HCT116 (cell line): ENCODE measurements at regions not wholly inside any gene's neighbourhood (a gene's known extent, or its start where the extent isn't known, plus 50 kb on each side); places are given as distances from the start of the nearest gene placed in this dataset.

Source experiments
- ATAC-seq: fragments of 200-7000 bp; cut with Tn5 transposase; 2 replicates; pipeline ENCODE4 v1.9.1; 2020; ENCODE audit warnings: mild to moderate bottlenecking, moderate library complexity
- BruUV-seq: library from RNA; stranded (reverse); fragments of 400-500 nt; replicated peaks from 2 replicates; lab custom pipeline; 2021; lab: Mats Ljungman, UMichigan
- CTCF ChIA-PET: fragments of 300-600 bp; sonication (Branson Sonifier 250); formaldehyde crosslinking; loops from one replicate; lab custom pipeline; 2021; ENCODE audit warnings: antibody characterized with exemption; lab: Charles Lee
- POLR2A ChIA-PET: fragments of 300-600, 350-600 bp; sonication (Branson Sonifier 250); formaldehyde crosslinking; loops from one replicate; lab custom pipeline; 2021; ENCODE audit warnings: antibody characterized with exemption; lab: Charles Lee
- RAD21 ChIA-PET, 2 experiments: fragments of 300-600 bp; sonication (Branson Sonifier 250); formaldehyde crosslinking; loops; one replicate each; lab custom pipeline; 2023; ENCODE audit warnings: low total read pairs in 2 of 2; ENCODE audit not compliant: uncharacterized antibody in 2 of 2, unreplicated experiment in 2 of 2, low non-redundant PET in 1 of 2; lab: Charles Lee
- DNase-seq: peaks from one replicate; pipeline ENCODE4 v3.0.0-alpha.2; 2010; ENCODE audit warnings: low read depth, low spot score
- H2AFZ ChIP-seq: fragments of 200-600 bp; shearing (Covaris generic), sonication (generic); 2 replicates; pipeline ENCODE4 v1.6.1; 2017; ENCODE audit warnings: low read depth, mixed run types, mixed read lengths, antibody characterized with exemption, low read length; ENCODE audit not compliant: poor library complexity, severe bottlenecking
- H3K27ac ChIP-seq: 2 replicates; pipeline ENCODE4 v1.5.1; 2012; ENCODE audit warnings: low read depth, low read length
- H3K27me3 ChIP-seq: fragments of 200-600 bp; sonication (generic); 2 replicates; pipeline ENCODE4 v1.6.1; 2016; ENCODE audit warnings: mixed run types, low read length, mixed read lengths; ENCODE audit not compliant: insufficient read depth
- H3K36me3 ChIP-seq, 2 experiments: fragments of 200-500 bp in 1 of 2; fragments of 200-600 bp in 1 of 2; sonication (Bioruptor generic) in 1 of 2; sonication (generic) in 1 of 2; 2 replicates each; pipeline versions ENCODE4 v1.5.1 to v1.6.1; 2014 to 2016; ENCODE audit warnings: low read length in 2 of 2, inconsistent platforms in 1 of 2, mixed read lengths in 1 of 2, mixed run types in 1 of 2; ENCODE audit not compliant: insufficient read depth in 2 of 2, control insufficient read depth in 1 of 2
- H3K4me1 ChIP-seq, 2 experiments: fragments of 200-600 bp in 1 of 2; sonication (generic) in 1 of 2; 2 replicates each; pipeline versions ENCODE4 v1.5.1 to v1.6.1; 2012 to 2017; ENCODE audit warnings: low read length in 2 of 2, inconsistent platforms in 1 of 2, mild to moderate bottlenecking in 1 of 2, mixed read lengths in 1 of 2, mixed run types in 1 of 2, moderate library complexity in 1 of 2; ENCODE audit not compliant: insufficient read depth in 2 of 2, control insufficient read depth in 1 of 2
- H3K4me2 ChIP-seq: fragments of 200-600 bp; sonication (generic); 2 replicates; pipeline ENCODE4 v1.6.1; 2017; ENCODE audit warnings: mixed run types, low read length, mixed read lengths
- H3K4me3 ChIP-seq, 2 experiments: fragments of 200-600 bp in 1 of 2; sonication (generic) in 1 of 2; replicated peaks in 1 of 2; 2 replicates each; pipeline ENCODE4 v1.5.1; 2011 to 2016; ENCODE audit warnings: low read length in 2 of 2, control low read depth in 1 of 2, low read depth in 1 of 2, mild to moderate bottlenecking in 1 of 2, mixed read lengths in 1 of 2, mixed run types in 1 of 2
- H3K79me2 ChIP-seq: fragments of 200-600 bp; sonication (generic); 2 replicates; pipeline ENCODE4 v1.6.1; 2017; ENCODE audit warnings: mild to moderate bottlenecking, mixed run types, low read length, moderate library complexity, mixed read lengths; ENCODE audit not compliant: insufficient read depth
- H3K9ac ChIP-seq: fragments of 200-600 bp; sonication (generic); 2 replicates; pipeline ENCODE4 v1.6.1; 2016; ENCODE audit warnings: low read length, mixed read lengths
- H3K9me2 ChIP-seq: fragments of 200-600 bp; sonication (generic), shearing (Covaris generic); 2 replicates; pipeline ENCODE4 v1.6.1; 2017; ENCODE audit warnings: mixed run types, mild to moderate bottlenecking, moderate library complexity; ENCODE audit not compliant: insufficient read depth
- H3K9me3 ChIP-seq, 2 experiments: fragments of 200-500 bp in 1 of 2; fragments of 200-600 bp in 1 of 2; sonication (Bioruptor generic) in 1 of 2; sonication (generic) in 1 of 2; 2 replicates each; pipeline ENCODE4 v1.6.1; 2014 to 2017; ENCODE audit warnings: low read length in 2 of 2, mixed read lengths in 2 of 2, inconsistent platforms in 1 of 2, low read depth in 1 of 2, mild to moderate bottlenecking in 1 of 2, mixed run types in 1 of 2, moderate library complexity in 1 of 2; ENCODE audit not compliant: control insufficient read depth in 1 of 2, insufficient read depth in 1 of 2
- H4K20me1 ChIP-seq: fragments of 200-600 bp; sonication (generic), shearing (Covaris generic); 2 replicates; pipeline ENCODE4 v1.6.1; 2017; ENCODE audit warnings: mixed run types, mild to moderate bottlenecking, moderate library complexity; ENCODE audit not compliant: insufficient read depth
- ATF3 ChIP-seq: IDR thresholded peaks from 2 replicates; pipeline ENCODE4 v1.6.1; 2012
- CBX3 ChIP-seq: IDR thresholded peaks from 2 replicates; pipeline ENCODE4 v1.6.1; 2012; ENCODE audit warnings: low read depth
- CEBPB ChIP-seq: IDR thresholded peaks from 2 replicates; pipeline ENCODE4 v1.6.1; 2012; ENCODE audit warnings: low read depth
- ELF1 ChIP-seq: IDR thresholded peaks from 2 replicates; pipeline ENCODE4 v1.6.1; 2012; ENCODE audit warnings: low read depth, borderline replicate concordance
- EZH2 ChIP-seq: fragments of 200-600 bp; sonication (generic); IDR thresholded peaks from 2 replicates; pipeline ENCODE4 v1.6.1; 2017; ENCODE audit warnings: antibody characterized with exemption, mixed run types
- POLR2AphosphoS5 ChIP-seq: IDR thresholded peaks from 2 replicates; pipeline ENCODE4 v1.6.1; 2011; ENCODE audit warnings: mild to moderate bottlenecking, low read depth, low read length, moderate library complexity
- SIN3A ChIP-seq: IDR thresholded peaks from 2 replicates; pipeline ENCODE4 v1.6.1; 2012; ENCODE audit warnings: low read depth
- SP1 ChIP-seq: IDR thresholded peaks from 2 replicates; pipeline ENCODE4 v1.6.1; 2012; ENCODE audit warnings: low read depth
- SRF ChIP-seq: IDR thresholded peaks from 2 replicates; pipeline ENCODE4 v1.6.1; 2012; ENCODE audit warnings: low read depth
- TCF7L2 ChIP-seq: IDR thresholded peaks from 2 replicates; pipeline ENCODE4 v1.7.0; 2011; ENCODE audit warnings: borderline replicate concordance, inconsistent platforms; ENCODE audit not compliant: insufficient read depth, insufficient read length; ENCODE audit errors: extremely low read depth
- YY1 ChIP-seq: IDR thresholded peaks from 2 replicates; pipeline ENCODE4 v1.6.1; 2011; ENCODE audit warnings: low read length, low read depth, moderate library complexity, mild to moderate bottlenecking; ENCODE audit not compliant: insufficient replicate concordance; ENCODE audit errors: extremely low read depth
- ZFX ChIP-seq: fragments of 450-650 bp; IDR thresholded peaks from 2 replicates; pipeline ENCODE4 v1.6.1; 2017
- intact Hi-C: fragments of 100-400 bp; cut with micrococcal nuclease; formaldehyde crosslinking; loops from 2 replicates; pipeline ENCODE4 v1.10.0; 2022
- TF ChIP-seq, protein P1 (sequence below): IDR thresholded peaks from 2 replicates; pipeline ENCODE4 v1.6.1; 2011; ENCODE audit warnings: mild to moderate bottlenecking, low read length, moderate library complexity; ENCODE audit not compliant: insufficient replicate concordance; ENCODE audit errors: extremely low read depth
- TF ChIP-seq, protein P2 (sequence below): IDR thresholded peaks from 2 replicates; pipeline ENCODE4 v1.6.1; 2012

DNA sequence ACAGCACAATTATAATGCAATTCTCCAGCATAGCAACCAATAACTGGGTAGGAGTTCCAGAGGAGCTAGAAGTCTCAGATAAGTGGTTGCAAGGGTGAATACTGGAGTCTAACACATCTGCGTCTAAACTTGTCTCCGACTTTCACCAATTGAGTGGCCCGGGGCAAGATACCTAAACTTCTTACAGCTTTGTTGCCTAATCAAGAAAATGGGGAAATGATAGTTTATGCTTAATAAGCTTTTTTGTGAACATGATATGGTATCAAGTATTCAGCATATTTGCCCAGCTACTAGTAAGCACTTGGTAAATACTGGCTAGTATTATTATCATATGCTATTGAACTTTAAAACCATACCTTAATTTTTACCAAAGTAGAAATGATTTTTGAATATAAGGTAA, 183.5 kb downstream of the KCNJ2 start:
- Histone ChIP-seq H3K4me2 (no peak overlapping the region), H3K27me3 (no peaks in the 10 kb centered on the region), H3K27ac (no peak overlapping the region), H3K36me3 (no peaks in the 10 kb centered on the region), H3K4me3 (no peak overlapping the region), H3K9me3 (peaks cover 7 to 25% of the 10 kb centered on the region in 2 experiments; a peak in 2 of 4 replicates), H3K9me2 (no peaks in the 10 kb centered on the region), H4K20me1 (no peaks in the 10 kb centered on the region), H2AFZ (no peak overlapping the region), H3K79me2 (no peaks in the 10 kb centered on the region), H3K4me1 (no peaks in the 10 kb centered on the region), H3K9ac (no peak overlapping the region)
- no TSS peak for BruUV-seq
- DNase-seq (no peak), ATAC-seq (no peak)
- intact Hi-C loops, result no loop called here
- CTCF ChIA-PET, result no interaction called here
- POLR2A ChIA-PET, result no interaction called here
- RAD21 ChIA-PET, result no interaction called here
- TF ChIP-seq POLR2AphosphoS5 (no peak), SRF (no peak), ELF1 (no peak), CBX3 (no peak), CEBPB (no peak), SIN3A (no peak), YY1 (no peak), SP1 (no peak), EZH2 (no peak), ATF3 (no peak), TCF7L2 (no peak), ZFX (no peak)
- TF ChIP-seq, protein P1, sequence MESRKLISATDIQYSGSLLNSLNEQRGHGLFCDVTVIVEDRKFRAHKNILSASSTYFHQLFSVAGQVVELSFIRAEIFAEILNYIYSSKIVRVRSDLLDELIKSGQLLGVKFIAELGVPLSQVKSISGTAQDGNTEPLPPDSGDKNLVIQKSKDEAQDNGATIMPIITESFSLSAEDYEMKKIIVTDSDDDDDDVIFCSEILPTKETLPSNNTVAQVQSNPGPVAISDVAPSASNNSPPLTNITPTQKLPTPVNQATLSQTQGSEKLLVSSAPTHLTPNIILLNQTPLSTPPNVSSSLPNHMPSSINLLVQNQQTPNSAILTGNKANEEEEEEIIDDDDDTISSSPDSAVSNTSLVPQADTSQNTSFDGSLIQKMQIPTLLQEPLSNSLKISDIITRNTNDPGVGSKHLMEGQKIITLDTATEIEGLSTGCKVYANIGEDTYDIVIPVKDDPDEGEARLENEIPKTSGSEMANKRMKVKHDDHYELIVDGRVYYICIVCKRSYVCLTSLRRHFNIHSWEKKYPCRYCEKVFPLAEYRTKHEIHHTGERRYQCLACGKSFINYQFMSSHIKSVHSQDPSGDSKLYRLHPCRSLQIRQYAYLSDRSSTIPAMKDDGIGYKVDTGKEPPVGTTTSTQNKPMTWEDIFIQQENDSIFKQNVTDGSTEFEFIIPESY, result no peak
- TF ChIP-seq, protein P2, sequence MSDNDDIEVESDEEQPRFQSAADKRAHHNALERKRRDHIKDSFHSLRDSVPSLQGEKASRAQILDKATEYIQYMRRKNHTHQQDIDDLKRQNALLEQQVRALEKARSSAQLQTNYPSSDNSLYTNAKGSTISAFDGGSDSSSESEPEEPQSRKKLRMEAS, result no peak
